A549 (cell line): ENCODE measurements at regions not wholly inside any gene's neighbourhood (a gene's known extent, or its start where the extent isn't known, plus 50 kb on each side); places are given as distances from the start of the nearest gene placed in this dataset.
"Not testable (repeated sequence)": the region's sequence is repeated elsewhere in the genome, so short reads cannot be mapped to it uniquely, and the experiment has no call there.

Source experiments
- BHLHE40 ChIP-seq: IDR thresholded peaks from 2 replicates; pipeline ENCODE4 v1.6.1; 2012; ENCODE audit warnings: low read depth, low read length, inconsistent platforms
- CHD2 ChIP-seq: fragments of 150-350 bp; IDR thresholded peaks from 2 replicates; pipeline ENCODE4 v1.6.1; 2014; ENCODE audit warnings: low read length; ENCODE audit not compliant: partially characterized antibody
- CTCF ChIP-seq: fragments of >200 bp; sonication (Bioruptor Twin); formaldehyde crosslinking; IDR thresholded peaks from 3 replicates; pipeline ENCODE4 v1.5.1; 2016
- JUNB ChIP-seq: fragments of >200 bp; sonication (Bioruptor Twin); formaldehyde crosslinking; IDR thresholded peaks from 2 replicates; pipeline ENCODE4 v1.6.1; 2016
- MAZ ChIP-seq: fragments of 150-350 bp; IDR thresholded peaks from 2 replicates; pipeline ENCODE4 v1.6.1; 2014; ENCODE audit warnings: antibody characterized with exemption, low read depth, low read length, borderline replicate concordance
- POLR2A ChIP-seq: IDR thresholded peaks from 2 replicates; pipeline ENCODE4 v1.6.1; 2012; ENCODE audit warnings: mild to moderate bottlenecking, low read length
- POLR2AphosphoS2 ChIP-seq: conservative IDR thresholded peaks from 2 replicates; pipeline ENCODE4 v1.6.1; 2012; ENCODE audit warnings: low read length, improper control_type of control experiment, inconsistent platforms
- SMC3 ChIP-seq: fragments of >200 bp; sonication (Bioruptor Twin); formaldehyde crosslinking; IDR thresholded peaks from 3 replicates; pipeline ENCODE4 v1.6.1; 2018; ENCODE audit warnings: inconsistent platforms
- SREBF2 ChIP-seq: fragments of 450-650 bp; IDR thresholded peaks from 2 replicates; pipeline ENCODE4 v1.6.1; 2014; ENCODE audit warnings: mild to moderate bottlenecking, moderate library complexity
- TP53 ChIP-seq: fragments of 250-450 bp; sonication (Bioruptor Pico); IDR thresholded peaks from 2 replicates; pipeline ENCODE4 v1.5.0; 2021; ENCODE audit warnings: mild to moderate bottlenecking, moderate library complexity

- TF ChIP-seq POLR2A, SMC3, CTCF, POLR2AphosphoS2, JUNB, CHD2, BHLHE40, TP53, SREBF2, MAZ: not testable (repeated sequence)
Measured at GRCh38 chr20:29755854-29756498, 1501.5 kb upstream of the DEFB115 start.
